HFFc6 (cell line): ENCODE measurements at regions not wholly inside any gene's neighbourhood (a gene's known extent, or its start where the extent isn't known, plus 50 kb on each side); places are given as distances from the start of the nearest gene placed in this dataset.

Experiments used
- DNase-seq: peaks from one replicate; pipeline ENCODE4 v3.0.0-alpha.2; 2018
- H3K27ac Mint-ChIP-seq: 2 replicates; pipeline ENCODE4 v1.8.0; 2020; ENCODE audit warnings: mild to moderate bottlenecking, mixed read lengths
- H3K27me3 Mint-ChIP-seq: 2 replicates; pipeline ENCODE4 v1.8.0; 2021; ENCODE audit warnings: mild to moderate bottlenecking, moderate library complexity, mixed read lengths; ENCODE audit not compliant: insufficient read depth
- H3K36me3 Mint-ChIP-seq: 2 replicates; pipeline ENCODE4 v1.8.0; 2021; ENCODE audit warnings: low read depth, mixed read lengths
- H3K4me1 Mint-ChIP-seq: 2 replicates; pipeline ENCODE4 v1.8.0; 2020; ENCODE audit warnings: low read depth, mixed read lengths
- H3K4me3 Mint-ChIP-seq: 2 replicates; pipeline ENCODE4 v1.8.0; 2020; ENCODE audit warnings: mild to moderate bottlenecking, moderate library complexity, mixed read lengths
- H3K9me3 Mint-ChIP-seq: 2 replicates; pipeline ENCODE4 v1.8.0; 2020; ENCODE audit warnings: mild to moderate bottlenecking, mixed read lengths
- TF ChIP-seq, protein P1 (sequence below): fragments of 200-600 bp; sonication (generic); IDR thresholded peaks from 2 replicates; pipeline ENCODE4 v1.5.0; 2021; ENCODE audit warnings: antibody characterized with exemption, mild to moderate bottlenecking

DNA sequence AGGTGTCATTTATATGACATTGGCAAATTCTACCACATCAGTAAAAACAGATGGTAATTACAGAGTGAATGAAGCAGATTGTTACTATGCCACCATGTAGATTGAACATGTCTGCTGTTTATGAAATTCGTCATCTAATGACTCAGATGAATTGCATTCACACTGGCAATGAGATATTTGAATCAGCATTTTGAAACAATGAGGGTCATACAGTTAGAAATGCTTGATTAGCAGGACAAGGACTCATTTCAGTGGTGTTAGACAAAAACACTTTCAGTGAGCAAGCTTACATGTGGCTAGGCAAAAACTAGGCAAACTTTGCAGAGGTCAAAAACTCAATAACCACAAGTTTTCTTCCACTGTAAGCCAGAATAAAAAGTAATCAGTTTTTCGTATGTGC is 1165.0 kb downstream of the SLITRK1 start:
- Mint-ChIP-seq H3K4me3 (no peak overlapping the region), H3K36me3 (no peaks in the 10 kb centered on the region), H3K9me3 (no peaks in the 10 kb centered on the region), H3K27ac (peak overlapping the region; percentile 79), H3K27me3 (no peaks in the 10 kb centered on the region), H3K4me1 (peaks cover 42% of the 10 kb centered on the region)
- DNase-seq: peak; percentile 67
- TF ChIP-seq, protein P1, sequence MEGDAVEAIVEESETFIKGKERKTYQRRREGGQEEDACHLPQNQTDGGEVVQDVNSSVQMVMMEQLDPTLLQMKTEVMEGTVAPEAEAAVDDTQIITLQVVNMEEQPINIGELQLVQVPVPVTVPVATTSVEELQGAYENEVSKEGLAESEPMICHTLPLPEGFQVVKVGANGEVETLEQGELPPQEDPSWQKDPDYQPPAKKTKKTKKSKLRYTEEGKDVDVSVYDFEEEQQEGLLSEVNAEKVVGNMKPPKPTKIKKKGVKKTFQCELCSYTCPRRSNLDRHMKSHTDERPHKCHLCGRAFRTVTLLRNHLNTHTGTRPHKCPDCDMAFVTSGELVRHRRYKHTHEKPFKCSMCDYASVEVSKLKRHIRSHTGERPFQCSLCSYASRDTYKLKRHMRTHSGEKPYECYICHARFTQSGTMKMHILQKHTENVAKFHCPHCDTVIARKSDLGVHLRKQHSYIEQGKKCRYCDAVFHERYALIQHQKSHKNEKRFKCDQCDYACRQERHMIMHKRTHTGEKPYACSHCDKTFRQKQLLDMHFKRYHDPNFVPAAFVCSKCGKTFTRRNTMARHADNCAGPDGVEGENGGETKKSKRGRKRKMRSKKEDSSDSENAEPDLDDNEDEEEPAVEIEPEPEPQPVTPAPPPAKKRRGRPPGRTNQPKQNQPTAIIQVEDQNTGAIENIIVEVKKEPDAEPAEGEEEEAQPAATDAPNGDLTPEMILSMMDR: no peak

DNA sequence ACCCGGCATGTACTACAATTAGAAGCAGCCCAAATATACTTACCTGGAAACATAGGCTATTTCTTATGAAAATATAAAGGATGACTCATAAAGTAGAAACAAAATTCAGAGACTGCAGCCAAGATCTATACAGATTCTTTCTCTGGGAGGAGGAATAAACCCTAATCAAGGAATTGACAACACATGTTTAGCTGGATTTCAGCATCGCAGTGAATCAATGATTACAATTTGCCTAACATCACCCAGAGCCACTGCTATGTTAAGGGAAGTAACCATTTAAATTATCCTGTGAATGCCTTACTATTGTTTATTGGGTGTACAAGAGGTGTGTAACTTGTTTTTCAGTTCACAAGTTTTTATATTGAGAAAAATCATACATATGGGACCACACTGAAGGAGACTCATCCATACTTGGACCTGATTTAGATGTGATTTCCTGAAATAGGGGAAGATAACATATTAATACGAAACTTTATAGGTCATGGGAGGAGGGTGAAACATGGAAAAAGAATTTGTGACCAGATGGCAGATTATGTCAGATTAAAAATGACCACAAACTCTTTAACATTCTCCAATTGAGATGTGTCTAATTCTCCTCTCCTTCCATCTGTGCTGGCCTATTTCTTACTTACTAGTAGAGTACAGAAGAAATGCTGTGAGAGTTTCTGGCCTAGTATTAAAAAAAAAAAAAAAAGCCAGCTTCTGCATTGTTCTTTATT is 1168.4 kb downstream of the SLITRK1 start:
- TF ChIP-seq, protein P1: no peak
- Mint-ChIP-seq H3K9me3 (no peaks in the 10 kb centered on the region), H3K4me1 (peaks cover 37% of the 10 kb centered on the region), H3K36me3 (no peaks in the 10 kb centered on the region), H3K27me3 (no peaks in the 10 kb centered on the region), H3K4me3 (no peak overlapping the region), H3K27ac (peak overlapping the region; percentile 15)
- DNase-seq: peak; percentile 52

DNA sequence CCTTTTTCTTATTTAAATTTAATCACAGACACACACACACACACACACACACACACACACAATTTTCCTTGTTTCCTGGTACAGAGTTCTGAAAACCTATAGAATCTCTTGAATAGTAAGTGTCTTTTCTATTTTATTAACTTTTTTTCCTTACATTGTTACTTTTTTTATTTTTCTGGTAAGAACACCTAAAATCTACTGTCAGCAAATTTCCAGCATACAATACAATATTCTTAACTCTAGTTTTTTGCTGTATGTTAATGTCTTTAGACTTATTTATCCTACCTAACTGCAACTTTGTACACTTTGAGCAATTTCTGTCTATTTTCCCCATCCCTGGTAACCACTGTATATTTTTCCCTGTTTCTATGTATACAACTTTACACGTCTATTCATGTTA is 1179.8 kb downstream of the SLITRK1 start:
- H3K9me3 Mint-ChIP-seq: no peaks in the 10 kb centered on the region
- no peak overlapping the region for H3K27ac Mint-ChIP-seq
- TF ChIP-seq, protein P1: no peak
- H3K27me3 Mint-ChIP-seq: no peaks in the 10 kb centered on the region; the same call in 1 of the 2 replicates
- H3K4me1 Mint-ChIP-seq: peaks cover 13% of the 10 kb centered on the region; the same call in 1 of the 2 replicates
- no peak for DNase-seq
- no peak overlapping the region for H3K4me3 Mint-ChIP-seq
- H3K36me3 Mint-ChIP-seq: no peaks in the 10 kb centered on the region

DNA sequence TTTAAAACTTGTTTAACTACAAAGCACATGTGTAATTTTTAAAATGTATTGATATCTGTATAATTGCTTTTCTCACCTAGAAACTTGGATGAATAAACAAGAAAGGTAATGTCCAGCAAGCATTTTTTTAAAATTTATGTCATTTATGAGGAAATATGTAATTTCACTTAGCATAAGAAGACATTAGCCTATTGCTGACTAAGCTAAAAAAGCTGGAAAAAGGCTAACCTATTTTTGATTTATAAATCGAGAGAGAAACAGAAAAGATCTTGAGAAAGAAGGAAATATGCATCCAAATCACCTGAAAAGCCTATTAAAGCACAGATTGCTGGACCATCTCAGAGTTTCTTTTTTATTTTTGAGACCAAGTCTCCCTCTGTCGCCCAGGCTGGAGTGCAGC is 1181.3 kb downstream of the SLITRK1 start:
- H3K27ac Mint-ChIP-seq: no peak overlapping the region

DNA sequence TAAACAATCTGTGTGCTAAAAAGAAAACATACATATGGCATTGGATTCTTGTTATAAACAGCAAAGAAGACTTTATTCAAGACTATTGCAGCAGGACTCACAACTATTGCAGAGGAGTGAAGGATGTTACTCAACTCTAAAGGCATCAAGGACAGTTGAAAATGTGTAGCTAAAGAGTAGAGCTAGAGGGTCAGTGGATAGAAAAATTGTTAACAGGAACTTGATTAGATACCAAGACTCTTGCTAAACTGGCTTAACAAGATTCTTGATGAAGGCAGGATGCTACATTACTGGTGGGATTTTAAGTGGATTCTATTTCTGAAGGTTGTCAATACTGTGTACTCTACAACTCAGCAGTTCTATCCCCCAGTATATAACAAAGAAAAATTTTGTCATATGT is 1183.3 kb downstream of the SLITRK1 start:
- DNase-seq: no peak
- TF ChIP-seq, protein P1: no peak
- no peaks in the 10 kb centered on the region; the same call in 1 of the 2 replicates for H3K27me3 Mint-ChIP-seq
- H3K4me3 Mint-ChIP-seq: no peak overlapping the region
- no peaks in the 10 kb centered on the region for H3K36me3 Mint-ChIP-seq
- H3K9me3 Mint-ChIP-seq: no peaks in the 10 kb centered on the region
- peaks cover 15% of the 10 kb centered on the region; the same call in 1 of the 2 replicates for H3K4me1 Mint-ChIP-seq
- H3K27ac Mint-ChIP-seq: no peak overlapping the region

More for the DNA sequence above, 1181.3 kb downstream of the SLITRK1 start:
- Mint-ChIP-seq H3K4me3 (no peak overlapping the region), H3K9me3 (no peaks in the 10 kb centered on the region), H3K4me1 (peaks cover 15% of the 10 kb centered on the region; the same call in 1 of the 2 replicates), H3K36me3 (no peaks in the 10 kb centered on the region), H3K27me3 (no peaks in the 10 kb centered on the region; the same call in 1 of the 2 replicates)
- TF ChIP-seq, protein P1: no peak
- DNase-seq: no peak
